ENCODE measurements at regions not wholly inside any gene's neighbourhood (a gene's known extent, or its start where the extent isn't known, plus 50 kb on each side); places are given as distances from the start of the nearest gene placed in this dataset.

DNA sequence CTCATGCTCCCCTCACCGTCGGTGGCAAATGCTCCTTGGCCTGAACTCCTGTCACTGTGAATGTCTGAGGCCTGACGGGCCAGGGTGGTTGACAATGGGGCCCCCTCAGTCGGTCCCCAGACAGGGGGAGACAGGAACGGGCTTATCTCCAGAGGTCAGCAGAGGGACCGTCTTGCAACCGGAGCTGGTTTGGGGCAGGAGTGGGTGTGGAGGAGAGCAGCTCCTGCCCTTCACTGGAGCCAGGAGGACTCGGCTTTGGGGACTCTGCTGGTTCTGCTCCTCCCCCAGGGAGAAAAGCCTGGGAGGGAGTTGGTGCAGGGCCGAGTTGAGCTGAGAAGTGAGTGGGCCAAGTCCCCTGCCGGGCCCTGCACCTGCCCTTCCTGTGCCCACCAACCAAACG is 354.4 kb downstream of the BRD1 start:
- TF ChIP-seq CTCF (IDR thresholded peaks at IDR 0.05; ENCODE audit: low read depth, low read length), result no peak
- no peak for TF ChIP-seq MYC (IDR thresholded peaks at IDR 0.05; ENCODE audit: low read depth, low read length)
- no peak for TF ChIP-seq MAX (IDR thresholded peaks at IDR 0.05; ENCODE audit: low read depth, low read length)
- no peak for TF ChIP-seq POLR2A (IDR thresholded peaks at IDR 0.05; ENCODE audit: extremely low read depth, insufficient read length)
- no peak for DNase-seq (ENCODE audit: low read depth)
- no peak overlapping the region for H3K4me3 ChIP-seq (ENCODE audit: low read depth, low read length)

DNA sequence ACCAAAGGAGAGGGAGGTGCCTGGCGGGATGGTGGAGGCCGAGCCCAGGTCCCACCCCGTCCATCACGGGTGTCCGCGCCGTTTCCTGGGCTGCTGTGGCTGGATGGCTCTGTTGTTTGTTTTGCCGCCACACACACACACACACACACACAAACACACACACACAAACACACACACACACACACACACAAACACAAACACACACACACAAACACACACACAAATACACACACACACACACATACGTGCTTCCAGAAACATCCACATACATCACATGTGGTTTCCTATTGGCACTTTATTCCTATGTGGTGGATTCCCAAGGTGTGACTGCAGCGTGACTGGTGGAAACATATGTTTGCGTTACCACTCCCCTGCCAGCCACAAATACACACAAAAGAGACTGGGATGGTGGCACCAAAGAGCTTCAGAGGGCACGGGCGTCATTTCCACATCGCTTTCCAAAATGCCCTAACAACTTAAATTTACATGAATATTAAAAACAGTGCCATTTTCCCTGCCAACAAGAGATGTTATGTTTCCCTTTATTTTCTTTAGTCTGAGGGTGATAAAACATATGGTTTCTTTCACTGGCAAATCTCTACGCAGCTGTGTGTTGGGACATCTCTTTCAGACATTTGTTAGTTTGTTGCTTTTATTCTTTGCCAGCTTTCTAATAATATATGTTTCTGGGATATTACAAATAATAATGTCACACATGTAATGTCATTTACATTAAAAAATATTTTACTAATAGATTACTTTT is 356.8 kb downstream of the BRD1 start:
- TF ChIP-seq POLR2A (IDR thresholded peaks at IDR 0.05; ENCODE audit: extremely low read depth, insufficient read length) (no peak), CTCF (IDR thresholded peaks at IDR 0.05; ENCODE audit: low read depth, low read length) (no peak), MAX (IDR thresholded peaks at IDR 0.05; ENCODE audit: low read depth, low read length) (no peak), MYC (IDR thresholded peaks at IDR 0.05; ENCODE audit: low read depth, low read length) (no peak)
- no peak for DNase-seq (ENCODE audit: low read depth)

GRCh38 chr22:49469896-49470740 is 357.6 kb downstream of the BRD1 start:
- no peak overlapping the region for H3K4me3 ChIP-seq (ENCODE audit: low read depth, low read length)
- TF ChIP-seq MAX (IDR thresholded peaks at IDR 0.05; ENCODE audit: low read depth, low read length) (no peak), MYC (IDR thresholded peaks at IDR 0.05; ENCODE audit: low read depth, low read length) (no peak), POLR2A (IDR thresholded peaks at IDR 0.05; ENCODE audit: extremely low read depth, insufficient read length) (no peak), CTCF (IDR thresholded peaks at IDR 0.05; ENCODE audit: low read depth, low read length) (no peak)
- no peak for DNase-seq (ENCODE audit: low read depth)

More for the DNA sequence above, 356.8 kb downstream of the BRD1 start:
- H3K4me3 ChIP-seq (ENCODE audit: low read depth, low read length), result no peak overlapping the region

DNA sequence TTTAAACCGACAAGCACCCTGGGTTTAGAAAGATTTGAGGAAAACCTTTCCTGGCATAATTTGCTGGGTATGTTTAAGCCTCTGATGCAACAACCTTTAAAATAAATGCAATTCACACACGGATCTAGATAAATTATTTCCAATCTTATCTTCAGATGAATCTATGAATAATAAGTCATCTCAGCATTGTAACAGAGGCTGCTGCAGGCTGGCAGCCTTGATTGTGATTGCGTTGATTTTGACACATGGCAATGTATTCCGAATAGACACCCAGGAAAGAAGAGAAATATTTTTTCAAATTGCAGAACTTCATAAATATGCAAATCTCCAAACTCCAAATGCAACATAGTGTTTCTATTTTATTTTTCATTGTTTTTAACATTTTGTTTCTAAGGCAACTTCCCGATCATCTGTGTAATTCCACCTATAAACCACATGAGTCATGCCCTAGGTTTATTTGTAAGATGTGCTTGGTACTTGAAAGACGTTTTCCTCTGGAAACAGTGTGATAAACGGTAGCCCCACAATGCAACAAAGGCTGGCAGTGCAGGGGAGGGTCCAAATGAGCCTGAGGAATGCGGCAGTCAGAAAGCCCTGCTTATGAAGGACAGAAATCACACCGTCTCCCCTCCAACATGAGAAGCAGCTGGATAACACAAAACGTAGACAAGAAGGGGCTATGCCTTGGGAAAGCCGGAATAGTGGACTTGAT is 359.0 kb downstream of the BRD1 start:
- H3K4me3 ChIP-seq (ENCODE audit: low read depth, low read length), result no peak overlapping the region
- no peak for DNase-seq (ENCODE audit: low read depth)
- TF ChIP-seq MYC (IDR thresholded peaks at IDR 0.05; ENCODE audit: low read depth, low read length) (no peak), POLR2A (IDR thresholded peaks at IDR 0.05; ENCODE audit: extremely low read depth, insufficient read length) (no peak), MAX (IDR thresholded peaks at IDR 0.05; ENCODE audit: low read depth, low read length) (no peak), CTCF (IDR thresholded peaks at IDR 0.05; ENCODE audit: low read depth, low read length) (no peak)

DNA sequence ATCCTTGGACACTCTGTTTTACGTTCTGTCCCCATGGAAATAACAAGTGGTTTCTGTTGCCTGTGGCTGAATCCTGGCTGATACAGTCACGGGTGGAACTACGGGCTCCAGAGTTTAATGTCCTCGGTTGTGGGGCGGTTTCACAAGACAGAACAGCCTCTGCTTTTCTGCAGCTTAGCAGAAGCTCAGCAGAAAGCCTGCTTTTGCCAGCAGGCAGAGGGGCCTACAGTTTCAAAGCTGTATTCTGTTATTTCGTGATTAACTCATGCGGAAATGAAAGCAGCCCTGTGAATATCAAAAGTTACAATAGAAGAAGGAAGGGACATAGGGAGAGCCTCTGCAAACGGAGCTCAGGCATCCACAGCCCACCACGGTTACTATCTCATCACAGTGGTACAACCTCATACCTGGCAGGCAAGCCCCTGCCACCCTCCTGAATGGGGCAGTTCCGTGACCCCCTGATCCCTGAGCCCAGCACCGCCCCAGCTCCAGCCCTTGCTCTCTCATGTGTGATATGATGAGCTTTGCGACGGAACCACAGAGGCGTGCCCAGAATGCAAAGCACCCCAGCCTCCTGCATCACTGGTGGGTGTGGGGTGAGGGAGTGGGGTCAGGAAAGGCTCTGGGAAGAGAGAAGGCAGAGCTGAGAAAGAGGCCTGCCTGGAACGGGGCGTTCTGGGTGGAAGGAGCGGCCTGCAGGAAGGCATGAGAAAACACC is 360.6 kb downstream of the BRD1 start:
- TF ChIP-seq MAX (IDR thresholded peaks at IDR 0.05; ENCODE audit: low read depth, low read length), result no peak
- no peak for TF ChIP-seq CTCF (IDR thresholded peaks at IDR 0.05; ENCODE audit: low read depth, low read length)
- no peak for DNase-seq (ENCODE audit: low read depth)
- H3K4me3 ChIP-seq (ENCODE audit: low read depth, low read length), result no peak overlapping the region

Data from NB4 (cell line).